ENCODE measurements at regions not wholly inside any gene's neighbourhood (a gene's known extent, or its start where the extent isn't known, plus 50 kb on each side); places are given as distances from the start of the nearest gene placed in this dataset.

DNA sequence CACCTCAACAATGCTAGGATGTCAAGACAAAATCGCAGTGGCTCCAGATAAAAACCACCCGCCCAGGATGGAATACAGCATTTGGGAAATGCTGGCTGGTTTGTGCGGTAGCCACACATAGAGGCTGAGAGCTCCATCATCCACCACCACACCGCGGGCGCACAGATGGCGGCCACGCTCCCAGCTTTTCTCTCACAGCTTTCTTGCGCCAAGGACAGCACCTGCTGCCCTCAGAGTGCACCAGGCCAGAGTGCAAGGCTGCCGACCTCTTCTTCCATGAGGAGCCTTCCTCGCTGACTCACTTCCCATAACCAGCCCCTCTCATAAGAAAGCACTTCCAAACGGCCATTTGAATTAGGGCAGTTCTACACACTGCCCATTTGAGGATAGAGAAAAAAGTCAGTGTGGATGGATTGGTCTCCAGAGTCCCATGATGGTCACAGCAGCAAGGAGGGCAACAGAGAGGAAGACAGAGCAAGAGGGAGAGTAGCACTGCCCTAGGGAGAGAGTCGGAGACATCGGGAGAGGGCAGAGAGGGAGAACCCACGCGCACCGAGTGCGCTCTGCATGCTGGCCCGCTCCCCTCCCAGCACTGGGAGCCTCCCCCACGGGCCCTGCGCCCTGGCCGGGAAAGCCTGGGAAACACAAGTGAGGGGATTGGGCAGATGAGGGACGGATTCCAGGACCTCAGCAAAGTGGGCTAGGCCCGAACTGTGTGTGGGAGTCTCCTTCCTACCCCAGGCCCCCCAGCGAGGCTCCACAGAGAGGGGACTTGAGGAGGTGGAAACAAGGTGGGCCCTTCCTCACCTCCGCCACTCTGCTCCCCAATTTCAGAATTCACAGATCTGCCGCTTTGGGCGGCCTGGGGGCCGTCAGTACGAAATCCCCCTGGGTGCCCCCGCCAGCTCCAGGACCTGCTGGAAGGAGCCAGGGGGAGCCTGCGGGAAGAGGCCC, 156.9 kb downstream of the USP12 start:
- Histone ChIP-seq H3K27me3 (ENCODE audit: control insufficient read depth, insufficient read depth, low read length) (no peaks in the 10 kb centered on the region), H3K4me1 (ENCODE audit: control insufficient read depth, insufficient read depth, low read length) (no peaks in the 10 kb centered on the region), H3K9me3 (ENCODE audit: control insufficient read depth, insufficient read depth, low read length) (no peaks in the 10 kb centered on the region), H3K4me3 (ENCODE audit: low read depth, low read length) (no peak overlapping the region), H3K9ac (ENCODE audit: low read depth, low read length) (no peak overlapping the region), H3K36me3 (ENCODE audit: control insufficient read depth, insufficient read depth, low read length) (no peaks in the 10 kb centered on the region)

- Histone ChIP-seq H3K27me3 (ENCODE audit: control insufficient read depth, insufficient read depth, low read length) (peaks cover 3% of the 10 kb centered on the region), H3K9me3 (ENCODE audit: control insufficient read depth, insufficient read depth, low read length) (no peaks in the 10 kb centered on the region), H3K9ac (ENCODE audit: low read depth, low read length) (no peak overlapping the region), H3K4me1 (ENCODE audit: control insufficient read depth, insufficient read depth, low read length) (no peaks in the 10 kb centered on the region), H3K36me3 (ENCODE audit: control insufficient read depth, insufficient read depth, low read length) (no peaks in the 10 kb centered on the region), H3K4me3 (ENCODE audit: low read depth, low read length) (no peak overlapping the region)
Observed at GRCh38 chr13:27012482-27013197, 159.0 kb downstream of the USP12 start.

GRCh38 chr13:27011661-27012060, 159.9 kb downstream of the USP12 start:
- Histone ChIP-seq H3K27me3 (ENCODE audit: control insufficient read depth, insufficient read depth, low read length) (peaks cover 10% of the 10 kb centered on the region), H3K4me3 (ENCODE audit: low read depth, low read length) (no peak overlapping the region), H3K4me1 (ENCODE audit: control insufficient read depth, insufficient read depth, low read length) (peaks cover 3% of the 10 kb centered on the region), H3K36me3 (ENCODE audit: control insufficient read depth, insufficient read depth, low read length) (no peaks in the 10 kb centered on the region), H3K9me3 (ENCODE audit: control insufficient read depth, insufficient read depth, low read length) (no peaks in the 10 kb centered on the region), H3K9ac (ENCODE audit: low read depth, low read length) (no peak overlapping the region)

DNA sequence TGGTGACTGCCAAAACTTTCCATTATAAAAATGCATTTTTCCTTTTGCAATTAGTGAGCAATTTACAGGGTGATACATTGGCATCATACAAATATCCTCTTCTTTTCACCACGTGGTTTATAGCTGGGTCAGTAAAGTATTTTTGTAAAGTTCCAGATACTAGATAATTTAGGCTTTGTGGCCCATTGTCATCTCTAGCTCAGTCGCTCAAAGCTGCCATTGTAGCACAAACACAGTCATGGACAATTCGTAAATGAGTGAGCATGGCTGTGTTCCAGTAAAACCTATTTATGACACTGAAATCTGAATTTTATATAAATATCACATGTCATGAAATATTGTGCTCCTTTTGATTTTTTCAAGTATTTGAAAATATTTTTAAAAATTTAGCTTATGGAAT, 162.9 kb downstream of the USP12 start:
- H3K36me3 ChIP-seq (ENCODE audit: control insufficient read depth, insufficient read depth, low read length): no peaks in the 10 kb centered on the region
- no peak overlapping the region for H3K4me3 ChIP-seq (ENCODE audit: low read depth, low read length)
- H3K27me3 ChIP-seq (ENCODE audit: control insufficient read depth, insufficient read depth, low read length): peaks cover 20% of the 10 kb centered on the region
- H3K4me1 ChIP-seq (ENCODE audit: control insufficient read depth, insufficient read depth, low read length): peaks cover 7% of the 10 kb centered on the region
- H3K9me3 ChIP-seq (ENCODE audit: control insufficient read depth, insufficient read depth, low read length): no peaks in the 10 kb centered on the region
- no peak overlapping the region for H3K9ac ChIP-seq (ENCODE audit: low read depth, low read length)

DNA sequence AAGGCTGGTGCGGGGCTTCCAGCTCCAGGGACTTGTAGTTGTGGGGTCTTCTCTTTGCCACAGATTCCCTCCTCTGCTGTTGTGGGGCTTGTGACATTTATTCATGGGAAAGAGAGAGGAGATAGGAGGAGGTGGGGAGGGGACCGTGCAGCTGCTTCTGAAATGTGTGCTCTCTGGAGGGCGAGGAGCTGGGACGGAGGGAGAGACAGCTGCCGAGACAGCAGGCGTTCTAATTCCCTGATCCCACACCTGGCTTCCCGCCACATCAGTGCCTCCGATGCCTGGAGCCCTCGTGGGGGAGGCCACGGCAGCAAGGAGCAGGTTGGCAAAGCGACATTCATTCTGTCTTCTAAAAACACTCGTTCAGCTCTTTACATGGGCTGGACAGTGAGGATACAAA, 164.4 kb downstream of the USP12 start:
- Histone ChIP-seq H3K9ac (ENCODE audit: low read depth, low read length) (no peak overlapping the region), H3K4me1 (ENCODE audit: control insufficient read depth, insufficient read depth, low read length) (peaks cover 7% of the 10 kb centered on the region), H3K36me3 (ENCODE audit: control insufficient read depth, insufficient read depth, low read length) (no peaks in the 10 kb centered on the region), H3K9me3 (ENCODE audit: control insufficient read depth, insufficient read depth, low read length) (no peaks in the 10 kb centered on the region), H3K4me3 (ENCODE audit: low read depth, low read length) (peak overlapping the region; percentile 59), H3K27me3 (ENCODE audit: control insufficient read depth, insufficient read depth, low read length) (peaks cover 20% of the 10 kb centered on the region)

- peak overlapping the region; percentile 59 for H3K4me3 ChIP-seq (ENCODE audit: low read depth, low read length)
- no peaks in the 10 kb centered on the region for H3K36me3 ChIP-seq (ENCODE audit: control insufficient read depth, insufficient read depth, low read length)
- H3K9ac ChIP-seq (ENCODE audit: low read depth, low read length): no peak overlapping the region
- no peaks in the 10 kb centered on the region for H3K9me3 ChIP-seq (ENCODE audit: control insufficient read depth, insufficient read depth, low read length)
- H3K4me1 ChIP-seq (ENCODE audit: control insufficient read depth, insufficient read depth, low read length): peaks cover 7% of the 10 kb centered on the region
- H3K27me3 ChIP-seq (ENCODE audit: control insufficient read depth, insufficient read depth, low read length): peaks cover 20% of the 10 kb centered on the region
Observed at GRCh38 chr13:27006519-27007161, 165.0 kb downstream of the USP12 start.

DNA sequence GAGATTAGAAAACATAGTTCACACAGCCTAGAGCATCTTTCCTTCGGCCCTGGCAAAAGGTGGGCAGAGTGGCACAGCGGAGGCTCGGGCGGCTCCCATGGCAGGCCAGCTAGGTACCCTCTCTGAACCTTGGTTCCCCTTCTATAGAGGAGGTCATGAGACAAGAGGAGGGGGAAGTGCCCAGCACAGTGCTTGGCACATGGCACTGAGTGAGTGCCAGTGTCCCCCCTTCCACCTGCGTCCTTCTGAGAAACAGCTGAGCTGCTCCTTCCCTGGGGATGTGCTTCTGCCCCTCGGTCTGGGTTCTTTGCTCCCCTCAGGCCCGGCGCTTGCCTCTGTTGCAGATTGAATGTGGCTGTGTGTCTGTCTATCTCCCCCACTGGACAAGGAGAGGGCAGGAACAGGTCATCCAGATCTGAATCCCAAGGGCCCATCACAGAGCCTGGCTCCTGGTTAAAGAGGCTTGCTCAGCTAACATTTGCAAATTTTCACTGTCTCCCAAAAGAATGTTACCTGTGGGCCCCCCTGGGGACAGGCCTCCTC, 165.6 kb downstream of the USP12 start:
- Histone ChIP-seq H3K4me3 (ENCODE audit: low read depth, low read length) (peak overlapping the region; percentile 59), H3K4me1 (ENCODE audit: control insufficient read depth, insufficient read depth, low read length) (peaks cover 7% of the 10 kb centered on the region), H3K9me3 (ENCODE audit: control insufficient read depth, insufficient read depth, low read length) (no peaks in the 10 kb centered on the region), H3K9ac (ENCODE audit: low read depth, low read length) (no peak overlapping the region), H3K27me3 (ENCODE audit: control insufficient read depth, insufficient read depth, low read length) (peaks cover 20% of the 10 kb centered on the region), H3K36me3 (ENCODE audit: control insufficient read depth, insufficient read depth, low read length) (no peaks in the 10 kb centered on the region)

DNA sequence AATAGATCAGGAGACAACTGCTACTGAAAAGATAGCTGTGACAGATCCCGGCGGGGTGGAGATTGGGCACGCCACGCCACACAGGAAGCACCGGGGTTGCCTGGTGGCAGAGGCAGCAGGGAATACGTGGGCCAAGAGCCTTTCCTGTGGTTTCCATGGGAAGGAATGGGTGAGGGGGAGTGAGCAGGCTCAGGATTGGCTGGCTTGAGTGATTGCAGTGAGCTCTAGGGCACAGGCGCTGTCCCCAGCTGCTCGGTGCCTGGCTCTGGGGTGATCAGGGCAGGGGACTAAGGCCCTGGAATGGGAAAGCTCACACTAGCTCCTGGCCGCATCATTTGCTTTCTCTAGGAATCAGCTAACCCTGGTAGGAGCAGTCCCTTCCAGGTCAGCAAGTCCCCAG, 166.1 kb downstream of the USP12 start:
- Histone ChIP-seq H3K4me1 (ENCODE audit: control insufficient read depth, insufficient read depth, low read length) (peaks cover 7% of the 10 kb centered on the region), H3K4me3 (ENCODE audit: low read depth, low read length) (no peak overlapping the region), H3K36me3 (ENCODE audit: control insufficient read depth, insufficient read depth, low read length) (no peaks in the 10 kb centered on the region), H3K9me3 (ENCODE audit: control insufficient read depth, insufficient read depth, low read length) (no peaks in the 10 kb centered on the region), H3K9ac (ENCODE audit: low read depth, low read length) (no peak overlapping the region), H3K27me3 (ENCODE audit: control insufficient read depth, insufficient read depth, low read length) (peaks cover 20% of the 10 kb centered on the region)

DNA sequence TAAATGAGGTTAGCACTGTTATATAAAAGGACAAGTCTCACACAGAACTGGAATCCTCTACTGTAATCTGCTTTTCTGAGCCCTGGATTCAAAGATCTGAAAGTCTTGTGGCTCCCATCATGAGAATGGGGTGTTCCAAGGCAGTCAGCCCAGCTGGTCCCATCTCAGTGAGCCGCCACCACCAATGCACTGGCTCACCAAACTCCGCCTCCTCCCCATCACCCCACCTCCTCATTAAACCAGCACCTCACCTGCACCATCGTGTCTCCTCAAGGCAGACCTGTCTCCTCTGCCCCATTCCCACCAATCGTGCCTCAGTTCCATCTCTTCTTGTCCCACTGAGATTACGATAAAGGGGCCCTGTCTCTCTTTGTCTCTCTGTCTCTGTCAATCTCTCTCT, 166.7 kb downstream of the USP12 start:
- no peak overlapping the region for H3K4me3 ChIP-seq (ENCODE audit: low read depth, low read length)
- H3K4me1 ChIP-seq (ENCODE audit: control insufficient read depth, insufficient read depth, low read length): peaks cover 7% of the 10 kb centered on the region
- H3K9me3 ChIP-seq (ENCODE audit: control insufficient read depth, insufficient read depth, low read length): no peaks in the 10 kb centered on the region
- H3K36me3 ChIP-seq (ENCODE audit: control insufficient read depth, insufficient read depth, low read length): no peaks in the 10 kb centered on the region
- H3K27me3 ChIP-seq (ENCODE audit: control insufficient read depth, insufficient read depth, low read length): peaks cover 20% of the 10 kb centered on the region
- H3K9ac ChIP-seq (ENCODE audit: low read depth, low read length): no peak overlapping the region

DNA sequence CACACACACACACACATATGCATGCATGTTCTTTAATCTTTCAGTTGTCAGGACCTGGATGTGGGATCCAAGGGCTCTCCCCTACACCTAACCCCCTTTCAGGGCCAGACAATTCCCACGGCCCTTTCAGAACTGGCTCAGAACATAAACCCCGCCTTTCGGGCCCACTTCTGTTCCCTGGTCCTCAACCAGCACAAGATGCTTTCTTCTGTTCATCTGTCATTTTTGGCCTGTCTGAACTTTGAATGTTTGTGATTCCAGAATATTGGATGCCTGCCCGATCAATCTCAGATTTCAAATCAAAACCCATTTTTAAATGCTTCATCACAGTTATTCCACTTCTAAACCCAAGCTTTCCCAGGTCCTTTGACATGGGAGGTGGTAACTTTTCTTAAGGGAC, 167.3 kb downstream of the USP12 start:
- Histone ChIP-seq H3K4me3 (ENCODE audit: low read depth, low read length) (no peak overlapping the region), H3K9me3 (ENCODE audit: control insufficient read depth, insufficient read depth, low read length) (no peaks in the 10 kb centered on the region), H3K9ac (ENCODE audit: low read depth, low read length) (no peak overlapping the region), H3K36me3 (ENCODE audit: control insufficient read depth, insufficient read depth, low read length) (no peaks in the 10 kb centered on the region), H3K4me1 (ENCODE audit: control insufficient read depth, insufficient read depth, low read length) (peaks cover 7% of the 10 kb centered on the region), H3K27me3 (ENCODE audit: control insufficient read depth, insufficient read depth, low read length) (peaks cover 20% of the 10 kb centered on the region)

DNA sequence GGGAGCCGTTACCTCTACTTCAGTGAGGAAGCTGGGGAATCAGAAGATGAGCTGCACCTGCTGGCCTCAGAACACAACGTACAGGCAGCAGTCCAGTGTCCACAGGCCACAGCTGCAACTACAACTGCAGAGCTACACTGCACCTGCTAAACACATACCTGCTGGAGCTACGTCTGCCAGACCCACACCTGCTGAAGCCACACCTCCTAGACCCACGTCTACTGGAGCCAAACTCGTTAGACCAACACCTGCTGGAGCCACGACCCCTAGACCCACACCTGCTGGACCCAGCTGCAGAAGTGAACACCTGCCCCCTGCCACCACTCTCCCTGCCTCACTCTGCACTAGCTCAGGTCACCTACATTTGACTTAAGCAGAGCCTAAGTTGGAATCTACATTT, 169.9 kb downstream of the USP12 start:
- Histone ChIP-seq H3K4me3 (ENCODE audit: low read depth, low read length) (no peak overlapping the region), H3K4me1 (ENCODE audit: control insufficient read depth, insufficient read depth, low read length) (peaks cover 4% of the 10 kb centered on the region), H3K36me3 (ENCODE audit: control insufficient read depth, insufficient read depth, low read length) (no peaks in the 10 kb centered on the region), H3K9me3 (ENCODE audit: control insufficient read depth, insufficient read depth, low read length) (no peaks in the 10 kb centered on the region), H3K27me3 (ENCODE audit: control insufficient read depth, insufficient read depth, low read length) (peaks cover 10% of the 10 kb centered on the region), H3K9ac (ENCODE audit: low read depth, low read length) (no peak overlapping the region)

Data from iPS-15b (cell line).